NOMO-1 (cell line): ENCODE measurements at regions not wholly inside any gene's neighbourhood (a gene's known extent, or its start where the extent isn't known, plus 50 kb on each side); places are given as distances from the start of the nearest gene placed in this dataset.
"Not testable (repeated sequence)": the region's sequence is repeated elsewhere in the genome, so short reads cannot be mapped to it uniquely, and the experiment has no call there.

Experiments
- DNase-seq, 2 experiments: peaks; one replicate each; lab custom pipeline; 2025; ENCODE audit not compliant: unreplicated experiment in 2 of 2; lab: John Stamatoyannopoulos, UW

- DNase-seq = no peak
Observed at GRCh38 chr2:65921116-65921515, 488.7 kb upstream of the SPRED2 start.

- DNase-seq = no peak
Observed at GRCh38 chr2:65920659-65921058, 488.3 kb upstream of the SPRED2 start.

DNA sequence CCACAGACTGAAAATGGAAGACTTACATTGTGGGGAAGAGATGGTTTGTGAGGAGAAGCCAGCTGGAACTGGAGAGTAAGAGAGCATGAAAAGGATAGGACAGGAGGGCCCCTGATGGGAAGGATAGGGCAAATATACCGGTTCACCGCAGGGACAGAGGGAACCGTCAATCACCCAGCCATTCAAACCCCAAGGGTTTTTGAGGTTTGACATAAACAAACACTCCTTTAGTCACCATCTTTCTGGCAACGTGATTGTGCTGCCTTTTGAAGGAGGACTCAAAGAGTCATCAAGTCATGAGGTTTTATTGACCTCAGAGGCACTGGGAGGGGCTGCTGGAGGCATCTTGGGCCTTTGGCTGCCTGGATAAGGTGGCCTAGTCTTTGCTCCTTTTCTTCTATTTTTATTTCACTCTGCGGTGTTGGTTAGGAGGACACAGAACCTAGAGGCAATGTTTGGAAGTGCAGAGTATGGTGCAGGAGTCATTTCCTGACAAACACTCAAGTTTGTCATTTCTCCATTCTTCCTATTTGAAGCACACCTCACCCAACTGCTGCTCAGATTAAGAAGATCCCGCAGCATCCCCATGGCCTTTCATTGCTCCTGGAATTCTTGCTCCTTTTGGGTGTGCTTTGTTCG, 487.3 kb upstream of the SPRED2 start:
- no peak for DNase-seq

DNA sequence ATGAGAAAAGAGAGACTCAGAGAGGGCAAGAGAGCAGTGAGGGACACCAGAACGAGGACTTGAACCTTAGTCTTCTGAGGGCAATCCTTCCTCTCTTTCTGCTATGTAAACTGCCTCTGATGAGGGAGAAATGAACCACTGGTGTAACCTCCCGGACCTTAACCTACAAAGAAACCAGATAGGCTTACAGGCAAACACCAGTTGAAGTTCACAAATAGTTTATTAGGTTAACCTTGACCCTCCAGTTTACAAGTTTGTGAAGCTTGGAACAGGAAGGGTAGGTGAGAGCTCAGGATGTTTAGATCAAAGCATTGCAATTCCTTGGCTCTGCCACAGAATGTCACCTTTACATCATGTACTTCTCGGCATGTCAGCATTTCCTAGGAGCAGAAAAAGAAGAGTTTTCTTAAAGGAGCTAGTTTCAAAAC, 486.4 kb upstream of the SPRED2 start:
- no peak for DNase-seq

DNA sequence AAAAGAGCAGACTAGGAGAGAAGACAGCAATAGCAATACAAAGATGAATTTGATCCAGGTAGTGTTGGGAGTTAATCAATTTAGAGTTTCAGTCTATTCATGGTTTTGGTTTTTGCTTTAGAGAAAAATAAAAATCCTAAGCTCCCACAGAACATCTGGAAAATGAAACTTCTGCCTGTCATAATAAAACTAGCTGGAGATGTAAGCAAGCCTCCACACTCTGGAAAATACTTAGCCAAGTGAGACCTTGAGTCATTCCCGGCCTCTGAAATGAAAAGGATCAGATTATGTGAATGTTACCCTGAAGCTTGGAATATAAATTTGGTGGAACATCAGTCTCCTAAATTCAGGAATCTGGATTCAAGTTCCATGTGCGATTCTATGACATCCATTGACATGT, 485.6 kb upstream of the SPRED2 start:
- no peak for DNase-seq

DNA sequence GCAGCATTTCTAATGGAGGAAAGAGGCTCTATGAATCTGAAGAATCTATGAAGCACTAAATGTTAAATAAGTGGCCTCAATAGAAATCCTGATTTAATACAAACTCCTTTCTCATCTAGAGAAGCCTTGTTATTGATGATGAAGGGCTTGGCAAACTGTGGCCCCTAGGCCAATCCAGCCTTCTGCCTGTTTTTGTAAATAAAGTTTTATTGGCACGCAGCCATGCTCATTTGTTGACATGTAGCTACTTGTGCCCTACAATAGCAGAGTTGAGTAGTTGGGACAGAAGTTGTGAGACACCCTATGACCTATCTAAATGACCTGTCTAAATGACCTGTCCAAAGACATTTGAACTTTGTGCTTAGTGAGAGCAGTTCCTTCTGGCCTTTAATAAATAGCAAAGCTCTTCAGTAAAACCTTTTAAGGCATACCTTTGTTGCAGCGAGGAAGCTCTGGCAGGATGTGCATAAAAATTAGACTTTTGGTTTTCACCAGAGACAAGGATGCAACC, 484.4 kb upstream of the SPRED2 start:
- DNase-seq = no peak

DNA sequence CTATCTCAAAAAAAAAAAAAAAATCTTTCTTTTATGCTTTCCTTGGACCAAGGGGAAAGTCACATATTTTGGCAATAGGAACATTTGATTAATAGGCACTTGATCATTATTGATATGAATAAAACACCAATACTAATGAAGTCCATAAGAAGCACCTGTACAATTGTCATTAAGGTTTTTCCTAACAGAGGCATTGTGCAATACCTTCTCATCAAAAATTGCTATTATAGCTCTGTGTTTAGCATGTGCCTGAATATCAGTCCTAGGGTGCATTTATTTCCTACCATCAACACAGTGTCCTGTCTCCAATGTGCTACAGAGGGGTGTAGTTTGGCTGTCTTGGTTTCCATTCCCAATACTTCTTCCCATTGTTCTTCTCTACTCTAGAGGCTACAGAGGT, 483.8 kb upstream of the SPRED2 start:
- no peak for DNase-seq

GRCh38 chr2:65915273-65915672, 482.9 kb upstream of the SPRED2 start:
- DNase-seq = no peak

DNA sequence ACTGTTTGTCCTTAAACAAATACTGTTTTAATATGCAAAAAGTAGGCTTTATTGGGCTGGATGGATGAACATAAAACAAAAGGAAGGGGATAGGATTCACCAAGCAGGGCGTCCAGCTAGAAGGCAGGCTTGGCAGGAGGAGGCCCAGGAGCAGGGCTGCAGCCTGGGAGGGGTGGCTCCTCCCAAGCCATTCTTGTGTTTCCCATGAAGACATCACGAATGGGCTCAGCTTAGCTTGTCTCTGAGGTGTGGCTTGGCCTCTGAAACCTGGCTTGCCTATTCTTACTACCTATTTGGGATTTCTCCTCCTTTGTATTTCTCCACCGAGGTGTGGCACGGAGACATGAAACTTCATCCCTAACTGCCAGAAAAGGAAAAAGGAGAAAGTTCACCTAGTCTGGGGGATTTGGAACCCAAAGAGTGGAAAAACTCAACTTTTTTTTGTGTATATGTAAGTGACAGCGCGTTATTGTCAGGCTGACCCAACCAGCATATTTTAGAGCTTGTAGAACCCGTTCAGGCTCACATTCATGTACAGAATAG, 481.9 kb upstream of the SPRED2 start:
- DNase-seq = no peak

GRCh38 chr2:65913813-65914212, 481.4 kb upstream of the SPRED2 start:
- DNase-seq = no peak

GRCh38 chr2:65901756-65902155, 469.4 kb upstream of the SPRED2 start:
- no peak for DNase-seq

GRCh38 chr2:65896446-65896845, 464.0 kb upstream of the SPRED2 start:
- no peak for DNase-seq

DNA sequence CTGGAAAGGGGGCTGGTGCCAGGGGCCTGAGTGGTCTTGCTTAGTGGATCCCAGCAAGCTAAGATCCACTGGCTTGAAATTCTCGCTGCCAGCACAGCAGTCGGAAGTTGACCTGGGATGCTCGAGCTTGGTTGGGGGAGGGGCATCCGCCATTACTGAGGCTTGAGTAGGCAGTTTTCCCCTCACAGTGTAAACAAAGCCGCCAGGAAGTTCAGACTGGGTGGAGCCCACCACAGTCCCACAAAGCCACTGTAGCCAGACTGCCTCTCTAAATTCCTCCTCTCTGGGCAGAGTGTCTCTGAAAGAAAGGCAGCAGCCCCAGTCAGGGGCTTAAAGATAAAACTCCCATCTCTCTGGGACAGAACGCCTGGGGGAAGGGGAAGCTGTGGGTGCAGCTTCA, 457.7 kb upstream of the SPRED2 start:
- DNase-seq = not testable (repeated sequence)

GRCh38 chr2:65885266-65885665, 452.9 kb upstream of the SPRED2 start:
- DNase-seq = no peak

GRCh38 chr2:65881592-65881991, 449.2 kb upstream of the SPRED2 start:
- no peak for DNase-seq

DNA sequence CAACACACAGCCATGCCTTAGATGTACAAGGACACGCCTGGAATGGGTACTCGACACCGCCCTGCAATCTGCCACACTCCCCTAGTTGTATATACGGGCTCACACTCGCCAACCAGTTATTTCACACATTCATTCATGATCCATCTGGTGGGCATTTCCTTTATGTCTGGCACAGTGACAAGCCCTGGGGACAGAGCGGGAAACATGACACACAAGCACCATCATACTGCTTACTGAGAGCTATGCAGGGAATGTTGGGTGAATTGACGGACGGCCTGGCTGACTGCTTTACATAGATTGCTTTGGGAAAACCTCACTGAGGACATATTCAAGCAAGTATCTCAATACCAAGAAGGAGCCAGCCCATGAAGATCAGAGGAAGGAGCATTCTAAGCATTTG, 448.0 kb upstream of the SPRED2 start:
- DNase-seq = no peak

DNA sequence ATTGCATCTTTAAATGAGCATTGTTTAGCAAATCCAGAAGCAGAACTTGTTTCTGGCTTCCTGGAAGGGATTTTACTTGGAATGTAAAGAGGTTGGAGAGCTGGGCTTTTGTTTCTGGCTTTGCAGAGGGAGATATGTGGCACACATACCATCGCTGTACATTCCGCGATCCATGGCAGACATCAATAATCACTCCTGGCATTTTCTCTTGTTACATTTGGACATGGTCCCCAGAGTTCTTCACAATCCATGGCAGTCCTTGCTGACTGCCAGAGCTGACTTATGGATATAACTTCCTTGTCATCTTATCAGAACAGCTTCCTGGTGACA, 445.6 kb upstream of the SPRED2 start:
- DNase-seq = no peak

GRCh38 chr2:65877331-65878010, 445.1 kb upstream of the SPRED2 start:
- DNase-seq = no peak

DNA sequence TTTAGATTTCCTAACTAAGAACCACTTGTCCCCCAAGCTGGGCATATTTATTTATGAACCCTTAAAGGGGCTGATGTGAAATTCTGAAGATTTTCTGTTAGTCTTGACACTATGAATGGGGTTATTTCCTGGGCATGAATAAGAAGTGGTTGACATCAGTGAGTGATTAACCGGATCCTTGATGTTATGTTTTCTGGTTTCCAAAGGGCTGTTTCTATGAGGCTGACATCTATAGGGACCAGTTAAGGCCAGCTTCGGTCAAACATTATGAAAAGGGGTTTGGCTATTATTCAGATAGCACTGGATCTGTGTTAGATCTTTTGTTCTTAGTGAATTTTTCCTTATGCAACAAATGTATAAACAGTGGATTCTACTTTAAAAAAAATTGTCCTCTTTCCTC, 443.7 kb upstream of the SPRED2 start:
- DNase-seq = no peak

- DNase-seq = no peak
Observed at GRCh38 chr2:65870826-65871225, 438.4 kb upstream of the SPRED2 start.

DNA sequence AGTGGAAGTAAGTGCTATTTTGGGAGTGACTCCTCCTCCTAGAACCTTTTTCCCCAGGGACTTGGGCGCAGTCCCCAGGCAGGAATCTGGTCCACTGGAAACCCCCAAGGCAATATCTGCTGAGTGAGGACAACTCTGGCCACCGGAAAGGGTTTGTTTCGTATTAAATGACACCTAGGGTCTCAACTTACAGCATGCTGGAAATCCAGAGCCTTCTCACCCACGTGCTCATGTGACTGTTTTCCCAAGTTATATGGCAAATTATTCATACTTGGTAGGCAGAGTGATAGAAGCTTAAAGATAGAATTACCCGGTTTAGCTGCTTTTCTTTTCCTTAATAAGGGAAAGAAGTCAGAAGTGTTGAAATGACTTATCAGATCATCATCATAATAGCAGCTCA, 436.9 kb upstream of the SPRED2 start:
- no peak for DNase-seq

- DNase-seq = no peak
Observed at GRCh38 chr2:65868177-65868576, 435.8 kb upstream of the SPRED2 start.
